Osteocyte (in vitro differentiated cells): ENCODE measurements at regions not wholly inside any gene's neighbourhood (a gene's known extent, or its start where the extent isn't known, plus 50 kb on each side); places are given as distances from the start of the nearest gene placed in this dataset.

Experiments used
- DNase-seq: peaks from one replicate; pipeline ENCODE4 v3.0.0; 2021; ENCODE audit warnings: mixed read lengths; ENCODE audit not compliant: unreplicated experiment; ENCODE audit errors: extremely low spot score
- H3K27ac Mint-ChIP-seq: one replicate; pipeline ENCODE4 v1.8.0; 2021; ENCODE audit warnings: mild to moderate bottlenecking, mixed read lengths; ENCODE audit not compliant: unreplicated experiment
- H3K27me3 Mint-ChIP-seq: one replicate; pipeline ENCODE4 v1.8.0; 2021; ENCODE audit warnings: mixed read lengths; ENCODE audit not compliant: unreplicated experiment
- H3K36me3 Mint-ChIP-seq: one replicate; pipeline ENCODE4 v1.8.0; 2021; ENCODE audit warnings: mixed read lengths; ENCODE audit not compliant: unreplicated experiment
- H3K4me1 Mint-ChIP-seq: one replicate; pipeline ENCODE4 v1.8.0; 2021; ENCODE audit warnings: mixed read lengths; ENCODE audit not compliant: unreplicated experiment
- H3K4me3 Mint-ChIP-seq: one replicate; pipeline ENCODE4 v1.8.0; 2021; ENCODE audit warnings: mild to moderate bottlenecking, moderate library complexity, mixed read lengths; ENCODE audit not compliant: unreplicated experiment
- H3K9me3 Mint-ChIP-seq: one replicate; pipeline ENCODE4 v1.8.0; 2021; ENCODE audit warnings: mixed read lengths; ENCODE audit not compliant: unreplicated experiment
- CTCF ChIP-seq: fragments of 200-600 bp; sonication (generic); IDR thresholded peaks from 2 replicates; pipeline ENCODE4 v1.5.0; 2021; ENCODE audit warnings: antibody characterized with exemption, mild to moderate bottlenecking, moderate library complexity

- no peak overlapping the region for H3K27ac Mint-ChIP-seq
- H3K27me3 Mint-ChIP-seq = no peaks in the 10 kb centered on the region
- no peak for TF ChIP-seq CTCF
- H3K9me3 Mint-ChIP-seq = no peaks in the 10 kb centered on the region
- H3K36me3 Mint-ChIP-seq = no peaks in the 10 kb centered on the region
- H3K4me3 Mint-ChIP-seq = no peak overlapping the region
- H3K4me1 Mint-ChIP-seq = peaks cover 2% of the 10 kb centered on the region
- no peak for DNase-seq
Observed at GRCh38 chr13:107482688-107483087, 732.6 kb downstream of the LIG4 start.

- TF ChIP-seq CTCF = no peak
Observed at GRCh38 chr13:107480130-107480529, 735.2 kb downstream of the LIG4 start.

GRCh38 chr13:107477772-107478379 lies 737.5 kb downstream of the LIG4 start:
- H3K27me3 Mint-ChIP-seq = no peaks in the 10 kb centered on the region
- peaks cover 2% of the 10 kb centered on the region for H3K4me1 Mint-ChIP-seq
- H3K27ac Mint-ChIP-seq = no peak overlapping the region
- H3K36me3 Mint-ChIP-seq = no peaks in the 10 kb centered on the region
- DNase-seq = no peak
- peaks cover 3% of the 10 kb centered on the region for H3K9me3 Mint-ChIP-seq
- no peak overlapping the region for H3K4me3 Mint-ChIP-seq
- no peak for TF ChIP-seq CTCF

More at GRCh38 chr13:107480130-107480529, 735.2 kb downstream of the LIG4 start:
- Mint-ChIP-seq H3K4me1 (peaks cover 2% of the 10 kb centered on the region), H3K9me3 (no peaks in the 10 kb centered on the region), H3K4me3 (no peak overlapping the region), H3K27me3 (no peaks in the 10 kb centered on the region), H3K27ac (no peak overlapping the region), H3K36me3 (no peaks in the 10 kb centered on the region)
- DNase-seq = no peak

- no peaks in the 10 kb centered on the region for H3K27me3 Mint-ChIP-seq
- no peaks in the 10 kb centered on the region for H3K36me3 Mint-ChIP-seq
- no peak overlapping the region for H3K4me3 Mint-ChIP-seq
- no peak for TF ChIP-seq CTCF
- H3K27ac Mint-ChIP-seq = no peak overlapping the region
- H3K9me3 Mint-ChIP-seq = peaks cover 3% of the 10 kb centered on the region
- peaks cover 2% of the 10 kb centered on the region for H3K4me1 Mint-ChIP-seq
- no peak for DNase-seq
Observed at GRCh38 chr13:107475753-107476453, 739.4 kb downstream of the LIG4 start.

- peaks cover 1% of the 10 kb centered on the region for H3K36me3 Mint-ChIP-seq
- TF ChIP-seq CTCF = no peak
- no peaks in the 10 kb centered on the region for H3K4me1 Mint-ChIP-seq
- peaks cover 6% of the 10 kb centered on the region for H3K9me3 Mint-ChIP-seq
- no peaks in the 10 kb centered on the region for H3K27me3 Mint-ChIP-seq
- no peak overlapping the region for H3K27ac Mint-ChIP-seq
- DNase-seq = no peak
- H3K4me3 Mint-ChIP-seq = no peak overlapping the region
Observed at GRCh38 chr13:107473253-107473652, 742.1 kb downstream of the LIG4 start.
